Uterus (tissue), 3 donors: ENCODE measurements at regions not wholly inside any gene's neighbourhood (a gene's known extent, or its start where the extent isn't known, plus 50 kb on each side); places are given as distances from the start of the nearest gene placed in this dataset.
"Not testable (repeated sequence)": the region's sequence is repeated elsewhere in the genome, so short reads cannot be mapped to it uniquely, and the experiment has no call there.

ENCODE experiments used
- DNase-seq, 2 donors: peaks; one replicate each; pipeline ENCODE4 v3.0.0-alpha.2; 2019 to 2020
- H3K27ac ChIP-seq, 2 donors: fragments of 200-600 bp; sonication (generic); 1 replicate in 1 of 2; 2 replicates in 1 of 2; pipeline ENCODE4 v1.5.1; 2016 to 2018
- H3K27me3 ChIP-seq, 2 donors: fragments of 200-600 bp; sonication (generic); one replicate each; pipeline ENCODE4 v1.5.1; 2018 to 2019; ENCODE audit warnings: control low read depth in 1 of 2
- H3K36me3 ChIP-seq, 2 donors: fragments of 200-600 bp; sonication (generic); one replicate each; pipeline ENCODE4 v1.5.1; 2019; ENCODE audit warnings: control low read depth in 1 of 2
- H3K4me1 ChIP-seq, 2 donors: fragments of 200-600 bp; sonication (generic); one replicate each; pipeline ENCODE4 v1.5.1; 2018 to 2019; ENCODE audit warnings: control low read depth in 1 of 2
- H3K4me3 ChIP-seq, 2 donors: fragments of 200-600 bp; sonication (generic); 1 replicate in 1 of 2; 2 replicates in 1 of 2; pipeline ENCODE4 v1.5.1; 2018 to 2019; ENCODE audit warnings: mild to moderate bottlenecking in 1 of 2
- H3K9me3 ChIP-seq, 2 donors: fragments of 200-600 bp; sonication (generic); one replicate each; pipeline ENCODE4 v1.5.1; 2019; ENCODE audit warnings: control low read depth in 1 of 2
- CTCF ChIP-seq, 4 experiments: fragments of 200-600 bp in 2 of 4; fragments of 450-650 bp in 2 of 4; sonication (generic) in 2 of 4; IDR thresholded peaks; one replicate each; pipeline ENCODE4 v1.5.1; 2016 to 2019; ENCODE audit warnings: antibody characterized with exemption in 4 of 4, mild to moderate bottlenecking in 2 of 4, moderate library complexity in 1 of 4
- POLR2A ChIP-seq, 2 donors: fragments of 450-650 bp; IDR thresholded peaks; one replicate each; pipeline ENCODE4 v1.6.1; 2016; ENCODE audit warnings: antibody characterized with exemption in 2 of 2, mild to moderate bottlenecking in 1 of 2, moderate library complexity in 1 of 2
- intact Hi-C: fragments of 100-400 bp; cut with DNase I; formaldehyde crosslinking; loops from one replicate; pipeline ENCODE4 v1.15.1; 2023; ENCODE audit warnings: low total_unique reads
- donor health status: DM: yes; HTN: yes; CAD: no.

- TF ChIP-seq CTCF (IDR thresholded peaks at IDR 0.05) = no peak
- TF ChIP-seq POLR2A (IDR thresholded peaks at IDR 0.05) = no peak
- no peak overlapping the region for H3K27ac ChIP-seq
- no peaks in the 10 kb centered on the region for H3K9me3 ChIP-seq
- intact Hi-C loops = no loop called here
- H3K27me3 ChIP-seq = no peaks in the 10 kb centered on the region
- H3K4me1 ChIP-seq = no peaks in the 10 kb centered on the region
- H3K36me3 ChIP-seq = no peaks in the 10 kb centered on the region
- no peak for DNase-seq
- no peak overlapping the region for H3K4me3 ChIP-seq
Observed at GRCh38 chr10:36416513-36416912, 708.9 kb upstream of the ANKRD30A start.

- no peaks in the 10 kb centered on the region for H3K36me3 ChIP-seq
- TF ChIP-seq CTCF (IDR thresholded peaks at IDR 0.05) = no peak
- TF ChIP-seq POLR2A (IDR thresholded peaks at IDR 0.05) = no peak
- intact Hi-C loops = no loop called here
- H3K4me3 ChIP-seq = no peak overlapping the region
- no peaks in the 10 kb centered on the region for H3K9me3 ChIP-seq
- no peak for DNase-seq
- H3K27me3 ChIP-seq = no peaks in the 10 kb centered on the region
- H3K27ac ChIP-seq = no peak overlapping the region
- no peaks in the 10 kb centered on the region for H3K4me1 ChIP-seq
Observed at GRCh38 chr10:36412942-36413341, 712.5 kb upstream of the ANKRD30A start.

- intact Hi-C loops, H3K27me3 ChIP-seq, H3K27ac ChIP-seq, DNase-seq, H3K9me3 ChIP-seq, H3K36me3 ChIP-seq, H3K4me3 ChIP-seq, H3K4me1 ChIP-seq: not testable (repeated sequence)
Observed at GRCh38 chr10:36400238-36400637, 725.2 kb upstream of the ANKRD30A start.

- Histone ChIP-seq H3K4me1 (no peaks in the 10 kb centered on the region), H3K36me3 (no peaks in the 10 kb centered on the region), H3K27me3 (no peaks in the 10 kb centered on the region), H3K27ac (no peak overlapping the region), H3K4me3 (no peak overlapping the region), H3K9me3 (no peaks in the 10 kb centered on the region)
- TF ChIP-seq CTCF (IDR thresholded peaks at IDR 0.05) (no peak), POLR2A (IDR thresholded peaks at IDR 0.05) (no peak)
- intact Hi-C loops = no loop called here
- DNase-seq = no peak
Observed at GRCh38 chr10:36393801-36394200, 731.6 kb upstream of the ANKRD30A start.

- Histone ChIP-seq H3K36me3 (no peaks in the 10 kb centered on the region), H3K4me3 (no peak overlapping the region), H3K27me3 (no peaks in the 10 kb centered on the region), H3K4me1 (no peaks in the 10 kb centered on the region), H3K27ac (no peak overlapping the region), H3K9me3 (no peaks in the 10 kb centered on the region)
- no peak for DNase-seq
- TF ChIP-seq CTCF (IDR thresholded peaks at IDR 0.05) (no peak), POLR2A (IDR thresholded peaks at IDR 0.05) (no peak)
- intact Hi-C loops = no loop called here
Observed at GRCh38 chr10:36391405-36391804, 734.0 kb upstream of the ANKRD30A start.

- no peaks in the 10 kb centered on the region for H3K9me3 ChIP-seq
- H3K36me3 ChIP-seq = no peaks in the 10 kb centered on the region
- H3K4me1 ChIP-seq = no peaks in the 10 kb centered on the region
- no peak overlapping the region for H3K27ac ChIP-seq
- H3K27me3 ChIP-seq = no peaks in the 10 kb centered on the region
- H3K4me3 ChIP-seq = no peak overlapping the region
- no peak for TF ChIP-seq POLR2A (IDR thresholded peaks at IDR 0.05)
- TF ChIP-seq CTCF (IDR thresholded peaks at IDR 0.05) = no peak
- DNase-seq = no peak
- intact Hi-C loops = no loop called here
Observed at GRCh38 chr10:36390221-36390620, 735.2 kb upstream of the ANKRD30A start.
